ENCODE measurements at regions not wholly inside any gene's neighbourhood (a gene's known extent, or its start where the extent isn't known, plus 50 kb on each side); places are given as distances from the start of the nearest gene placed in this dataset.

DNA sequence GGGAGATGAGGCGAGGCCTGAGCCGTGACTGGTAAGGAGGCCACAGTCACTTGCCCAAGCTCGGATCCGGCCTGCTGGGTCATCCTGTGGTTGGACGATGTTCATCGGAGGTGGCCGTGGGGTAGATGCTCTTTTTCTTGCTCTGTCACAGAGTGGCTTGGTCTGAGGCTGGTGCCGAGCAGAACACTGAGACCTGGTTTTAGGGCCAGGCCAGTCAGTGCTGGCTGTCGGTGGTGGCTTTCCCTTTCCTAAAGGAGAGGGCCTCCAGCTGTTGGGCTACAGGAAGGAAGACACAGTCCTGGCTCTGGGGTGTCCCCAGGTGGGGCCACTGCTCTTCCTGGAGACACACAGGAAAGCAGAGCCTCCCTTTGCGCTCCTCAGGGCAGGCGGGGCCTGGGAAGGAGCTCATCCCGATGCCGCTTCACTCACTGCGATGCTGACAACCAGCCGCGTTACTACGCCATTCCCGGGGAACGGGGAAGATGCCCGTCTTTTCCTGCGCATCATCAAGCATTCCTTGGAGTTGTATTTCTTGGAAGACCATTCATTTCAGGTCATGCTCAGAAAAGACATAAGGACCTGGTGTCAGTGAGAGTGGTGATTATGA lies 254.8 kb upstream of the IRX4 start:
- H3K27ac ChIP-seq: no peak overlapping the region
- intact Hi-C loops (cut with DNase I; ENCODE audit: low total_unique reads): no loop called here
- TF ChIP-seq, protein P1, sequence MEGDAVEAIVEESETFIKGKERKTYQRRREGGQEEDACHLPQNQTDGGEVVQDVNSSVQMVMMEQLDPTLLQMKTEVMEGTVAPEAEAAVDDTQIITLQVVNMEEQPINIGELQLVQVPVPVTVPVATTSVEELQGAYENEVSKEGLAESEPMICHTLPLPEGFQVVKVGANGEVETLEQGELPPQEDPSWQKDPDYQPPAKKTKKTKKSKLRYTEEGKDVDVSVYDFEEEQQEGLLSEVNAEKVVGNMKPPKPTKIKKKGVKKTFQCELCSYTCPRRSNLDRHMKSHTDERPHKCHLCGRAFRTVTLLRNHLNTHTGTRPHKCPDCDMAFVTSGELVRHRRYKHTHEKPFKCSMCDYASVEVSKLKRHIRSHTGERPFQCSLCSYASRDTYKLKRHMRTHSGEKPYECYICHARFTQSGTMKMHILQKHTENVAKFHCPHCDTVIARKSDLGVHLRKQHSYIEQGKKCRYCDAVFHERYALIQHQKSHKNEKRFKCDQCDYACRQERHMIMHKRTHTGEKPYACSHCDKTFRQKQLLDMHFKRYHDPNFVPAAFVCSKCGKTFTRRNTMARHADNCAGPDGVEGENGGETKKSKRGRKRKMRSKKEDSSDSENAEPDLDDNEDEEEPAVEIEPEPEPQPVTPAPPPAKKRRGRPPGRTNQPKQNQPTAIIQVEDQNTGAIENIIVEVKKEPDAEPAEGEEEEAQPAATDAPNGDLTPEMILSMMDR (IDR thresholded peaks at IDR 0.05 in 4 of 5, conservative IDR thresholded peaks at IDR 0.05 in 1 of 5): no peak
- no peak for TF ChIP-seq POLR2A (IDR thresholded peaks at IDR 0.05)
- no peak for DNase-seq
- no peaks in the 10 kb centered on the region for H3K9me3 ChIP-seq
- in situ Hi-C loops (cut with MboI; ENCODE audit: low sequenced_read_pairs in 4 of 4): no loop called here
- no peaks in the 10 kb centered on the region for H3K36me3 ChIP-seq
- H3K4me1 ChIP-seq: no peaks in the 10 kb centered on the region
- H3K4me3 ChIP-seq: no peak overlapping the region
- ATAC-seq: no peak
- H3K27me3 ChIP-seq: no peaks in the 10 kb centered on the region

DNA sequence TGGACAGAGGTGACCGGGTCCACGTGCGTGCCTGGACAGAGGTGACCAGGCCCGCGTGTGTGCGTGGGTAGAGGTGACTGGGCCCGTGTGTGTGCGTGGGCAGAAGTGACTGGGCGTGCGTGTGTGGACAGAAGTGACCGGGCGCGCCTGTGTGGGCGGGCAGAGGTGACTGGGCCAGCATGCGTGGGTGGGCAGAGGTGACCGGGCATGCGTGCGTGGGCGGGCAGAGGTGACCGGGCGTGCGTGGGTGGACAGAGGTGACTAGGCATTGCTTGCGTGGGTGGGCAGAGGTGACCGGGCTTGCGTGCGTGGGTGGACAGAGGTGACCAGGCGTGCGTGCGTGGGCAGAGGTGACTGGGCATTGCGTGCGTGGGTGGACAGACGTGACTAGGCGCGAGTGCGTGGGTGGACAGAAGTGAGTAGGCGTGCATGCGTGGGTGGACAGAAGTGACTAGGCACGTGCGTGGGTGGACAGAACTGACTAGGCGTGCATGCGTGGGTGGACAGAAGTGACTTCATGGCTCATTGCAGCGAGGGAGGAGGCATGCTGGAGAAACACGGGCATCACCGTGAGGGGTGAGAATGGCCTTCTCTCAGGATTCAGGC lies 254.1 kb upstream of the IRX4 start:
- TF ChIP-seq, protein P1 (IDR thresholded peaks at IDR 0.05 in 4 of 5, conservative IDR thresholded peaks at IDR 0.05 in 1 of 5): no peak
- TF ChIP-seq POLR2A (IDR thresholded peaks at IDR 0.05): no peak
- in situ Hi-C loops (cut with MboI; ENCODE audit: low sequenced_read_pairs in 4 of 4): no loop called here
- no peaks in the 10 kb centered on the region for H3K36me3 ChIP-seq
- H3K4me3 ChIP-seq: no peak overlapping the region
- DNase-seq: no peak
- no peaks in the 10 kb centered on the region for H3K4me1 ChIP-seq
- intact Hi-C loops (cut with DNase I; ENCODE audit: low total_unique reads): no loop called here
- no peak for ATAC-seq
- no peaks in the 10 kb centered on the region for H3K27me3 ChIP-seq
- H3K9me3 ChIP-seq: no peaks in the 10 kb centered on the region
- H3K27ac ChIP-seq: no peak overlapping the region

DNA sequence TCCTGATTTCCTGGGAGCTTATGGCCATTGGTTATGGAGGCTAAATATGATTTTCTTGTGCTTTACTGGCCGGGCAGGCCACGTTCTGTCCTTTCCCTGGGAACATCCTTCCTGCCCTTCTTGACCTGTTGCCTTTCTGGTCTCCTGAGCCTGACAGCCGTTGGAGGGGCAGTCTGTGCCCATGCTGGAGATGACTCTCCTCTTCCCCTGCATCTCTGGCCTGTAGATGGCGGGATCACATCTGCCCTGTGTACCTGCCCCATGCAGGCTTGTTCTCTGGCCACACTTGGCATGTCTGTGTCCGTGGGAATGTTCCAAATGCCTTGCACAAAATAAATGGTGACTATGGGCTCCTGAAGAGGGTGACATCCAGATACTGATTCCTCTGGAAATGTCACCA lies 253.1 kb upstream of the IRX4 start:
- Histone ChIP-seq H3K27me3 (no peaks in the 10 kb centered on the region), H3K9me3 (no peaks in the 10 kb centered on the region), H3K27ac (no peak overlapping the region), H3K36me3 (no peaks in the 10 kb centered on the region), H3K4me3 (no peak overlapping the region), H3K4me1 (no peaks in the 10 kb centered on the region)
- DNase-seq: no peak
- TF ChIP-seq, protein P1 (IDR thresholded peaks at IDR 0.05 in 4 of 5, conservative IDR thresholded peaks at IDR 0.05 in 1 of 5): no peak
- no peak for TF ChIP-seq POLR2A (IDR thresholded peaks at IDR 0.05)
- in situ Hi-C loops (cut with MboI; ENCODE audit: low sequenced_read_pairs in 4 of 4) (no loop called here), intact Hi-C loops (cut with DNase I; ENCODE audit: low total_unique reads) (no loop called here)
- ATAC-seq: no peak

DNA sequence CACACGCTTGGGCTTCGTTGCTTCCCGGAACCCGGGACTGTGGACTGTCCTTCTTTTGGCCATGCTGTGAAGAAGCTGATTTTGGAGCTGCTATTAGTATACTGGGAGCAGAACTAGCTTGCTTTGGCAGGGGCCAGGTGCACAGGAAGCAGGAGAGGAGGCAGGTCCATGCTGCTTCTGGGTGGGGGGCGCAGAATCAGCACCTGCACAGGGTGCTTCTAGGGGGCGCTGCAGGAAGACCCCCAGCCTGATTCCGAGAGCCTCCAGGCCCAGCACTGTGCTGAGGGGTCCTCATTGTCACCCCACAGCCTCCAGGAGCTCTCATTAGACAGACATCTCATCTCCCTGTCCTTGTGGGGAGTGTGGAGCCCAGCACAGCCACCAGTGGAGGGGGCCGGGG lies 252.6 kb upstream of the IRX4 start:
- H3K36me3 ChIP-seq: no peaks in the 10 kb centered on the region
- DNase-seq: no peak
- no peak overlapping the region for H3K27ac ChIP-seq
- intact Hi-C loops (cut with DNase I; ENCODE audit: low total_unique reads): no loop called here
- no peaks in the 10 kb centered on the region for H3K9me3 ChIP-seq
- H3K4me1 ChIP-seq: no peaks in the 10 kb centered on the region
- in situ Hi-C loops (cut with MboI; ENCODE audit: low sequenced_read_pairs in 4 of 4): no loop called here
- TF ChIP-seq, protein P1 (IDR thresholded peaks at IDR 0.05 in 4 of 5, conservative IDR thresholded peaks at IDR 0.05 in 1 of 5): no peak
- TF ChIP-seq POLR2A (IDR thresholded peaks at IDR 0.05): no peak
- H3K4me3 ChIP-seq: no peak overlapping the region
- ATAC-seq: no peak
- peaks cover 0 to 1% (median 0%) of the 10 kb centered on the region in 3 donors for H3K27me3 ChIP-seq
